Stimulated activated naive CD8-positive, alpha-beta T cell treated with anti-CD3 and anti-CD28 coated beads, Interleukin-15, Interleukin-2, amounts not matched to agents 100 ng/mL and 50 ng/mL, for 24 hours (primary cell): ENCODE measurements at regions not wholly inside any gene's neighbourhood (a gene's known extent, or its start where the extent isn't known, plus 50 kb on each side); places are given as distances from the start of the nearest gene placed in this dataset.

Source experiments
- H3K27ac Mint-ChIP-seq: one replicate; pipeline ENCODE4 v1.8.0; 2021; ENCODE audit warnings: mild to moderate bottlenecking, mixed read lengths
- H3K27me3 Mint-ChIP-seq: one replicate; pipeline ENCODE4 v1.8.0; 2021; ENCODE audit warnings: mixed read lengths
- H3K36me3 Mint-ChIP-seq: one replicate; pipeline ENCODE4 v1.8.0; 2021; ENCODE audit warnings: low read depth, mixed read lengths
- H3K4me1 Mint-ChIP-seq: one replicate; pipeline ENCODE4 v1.8.0; 2021; ENCODE audit warnings: low read depth, mixed read lengths
- H3K4me3 Mint-ChIP-seq: one replicate; pipeline ENCODE4 v1.8.0; 2021; ENCODE audit warnings: mild to moderate bottlenecking, mixed read lengths
- H3K9me3 Mint-ChIP-seq: one replicate; pipeline ENCODE4 v1.8.0; 2021; ENCODE audit warnings: mixed read lengths

DNA sequence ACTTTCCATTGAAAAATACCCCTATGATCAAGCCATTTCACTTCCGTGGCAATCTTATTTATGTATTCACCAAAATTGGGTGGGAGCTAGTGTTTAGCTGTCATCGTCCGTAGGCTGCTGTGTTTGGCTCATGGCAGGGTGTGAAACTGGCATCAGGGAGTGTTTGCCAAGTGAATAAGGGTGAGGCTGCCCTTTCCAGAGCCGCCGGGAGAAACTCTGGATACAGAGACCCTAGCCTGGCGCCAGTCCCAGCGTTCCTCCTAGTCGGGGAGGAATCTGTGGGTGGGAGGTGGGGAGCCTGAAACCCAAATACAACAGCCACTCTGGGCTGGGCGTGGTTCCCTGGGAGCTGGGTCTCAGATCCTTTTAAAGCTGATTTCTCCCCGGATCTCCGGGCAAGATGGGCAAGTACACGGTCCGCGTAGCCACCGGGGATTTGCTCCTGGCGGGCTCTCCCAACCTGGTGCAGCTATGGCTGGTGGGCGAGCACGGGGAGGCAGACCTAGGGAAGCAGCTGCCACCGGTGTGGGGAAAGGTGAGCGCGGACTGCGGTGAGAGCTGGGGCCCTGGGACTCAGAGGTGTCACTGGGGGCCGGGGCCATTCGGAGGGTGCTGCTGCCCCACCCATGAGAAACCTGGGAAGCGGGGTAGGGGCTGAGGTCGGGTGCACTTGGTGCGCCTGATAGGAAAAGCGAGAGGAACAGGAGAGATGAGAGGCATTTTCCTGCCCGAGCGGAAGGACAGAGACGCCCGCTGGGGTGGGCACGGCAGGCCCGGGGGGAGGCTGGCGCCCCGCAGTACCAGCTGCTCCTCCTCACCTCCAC lies 62.1 kb upstream of the TEKT1 start:
- H3K27ac Mint-ChIP-seq = no peak overlapping the region
- peaks cover 8% of the 10 kb centered on the region for H3K9me3 Mint-ChIP-seq
- H3K36me3 Mint-ChIP-seq = peaks cover 9% of the 10 kb centered on the region
- H3K27me3 Mint-ChIP-seq = peaks cover 36% of the 10 kb centered on the region
- no peaks in the 10 kb centered on the region for H3K4me1 Mint-ChIP-seq
- no peak overlapping the region for H3K4me3 Mint-ChIP-seq

DNA sequence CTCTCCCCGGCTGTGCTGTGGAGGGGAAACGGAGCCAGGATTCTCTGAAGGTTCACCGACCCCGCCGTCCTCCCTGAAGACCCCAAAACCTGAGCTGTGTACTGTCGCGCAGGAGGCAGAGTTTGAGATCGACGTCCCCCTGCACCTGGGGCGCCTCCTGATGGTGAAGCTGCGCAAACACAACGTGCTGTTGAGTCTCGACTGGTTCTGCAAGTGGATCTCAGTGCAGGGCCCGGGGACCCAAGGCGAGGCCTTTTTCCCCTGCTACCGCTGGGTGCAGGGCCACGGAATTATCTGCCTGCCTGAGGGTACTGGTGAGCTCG lies 62.6 kb upstream of the TEKT1 start:
- H3K4me3 Mint-ChIP-seq = no peak overlapping the region
- no peaks in the 10 kb centered on the region for H3K4me1 Mint-ChIP-seq
- peaks cover 5% of the 10 kb centered on the region for H3K9me3 Mint-ChIP-seq
- no peak overlapping the region for H3K27ac Mint-ChIP-seq
- peaks cover 6% of the 10 kb centered on the region for H3K36me3 Mint-ChIP-seq
- peaks cover 31% of the 10 kb centered on the region for H3K27me3 Mint-ChIP-seq

DNA sequence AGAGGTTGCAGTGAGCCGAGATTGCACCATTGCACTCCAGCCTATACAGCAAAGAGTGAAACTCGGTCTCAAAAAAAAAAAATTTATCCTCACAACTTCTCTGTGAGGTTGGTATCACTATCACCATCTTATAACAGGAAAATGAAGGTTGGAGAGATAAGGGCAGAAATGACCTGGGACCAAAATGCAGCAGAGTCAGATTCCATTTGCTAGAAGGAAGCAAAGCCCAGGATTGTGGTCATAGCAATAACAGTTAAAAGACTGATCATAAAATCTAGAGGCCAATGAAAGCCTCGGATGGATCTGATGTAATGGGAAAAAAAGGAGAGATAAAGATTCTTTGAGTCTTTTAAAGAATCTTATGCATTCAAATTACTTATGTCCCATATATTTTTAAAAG lies 69.6 kb upstream of the TEKT1 start:
- Mint-ChIP-seq H3K9me3 (no peaks in the 10 kb centered on the region), H3K27ac (no peak overlapping the region), H3K4me1 (no peaks in the 10 kb centered on the region), H3K36me3 (peaks cover 6% of the 10 kb centered on the region), H3K4me3 (no peak overlapping the region), H3K27me3 (peaks cover 11% of the 10 kb centered on the region)

DNA sequence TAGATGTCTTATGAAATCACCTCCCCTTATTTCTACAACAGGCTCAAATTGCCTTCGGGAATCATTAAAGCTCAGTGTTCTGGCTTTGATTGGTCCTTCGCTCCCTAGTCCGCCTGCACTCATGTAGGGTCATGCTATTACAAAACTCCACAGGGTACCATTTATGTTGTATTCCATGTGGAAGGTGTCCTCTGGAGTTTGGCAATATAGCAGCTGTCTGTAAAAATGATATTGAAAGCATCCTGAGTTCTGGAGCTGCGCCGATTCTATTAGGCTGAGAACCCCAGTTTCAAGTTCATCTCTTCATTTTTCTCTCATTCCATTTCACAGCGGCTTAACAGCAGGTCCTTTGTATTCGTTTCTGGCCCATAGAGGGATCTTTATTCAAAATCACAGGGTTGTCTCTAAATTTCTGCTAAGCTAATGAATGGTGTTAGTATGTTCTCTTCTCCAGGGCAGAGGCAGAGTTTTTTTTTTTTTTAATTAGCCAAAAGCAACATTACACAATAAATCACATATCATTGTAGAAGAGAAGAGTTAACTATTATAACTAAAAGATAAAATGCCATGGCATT lies 71.9 kb upstream of the TEKT1 start:
- Mint-ChIP-seq H3K27me3 (no peaks in the 10 kb centered on the region), H3K9me3 (no peaks in the 10 kb centered on the region), H3K4me1 (no peaks in the 10 kb centered on the region), H3K27ac (no peak overlapping the region), H3K4me3 (no peak overlapping the region), H3K36me3 (no peaks in the 10 kb centered on the region)

DNA sequence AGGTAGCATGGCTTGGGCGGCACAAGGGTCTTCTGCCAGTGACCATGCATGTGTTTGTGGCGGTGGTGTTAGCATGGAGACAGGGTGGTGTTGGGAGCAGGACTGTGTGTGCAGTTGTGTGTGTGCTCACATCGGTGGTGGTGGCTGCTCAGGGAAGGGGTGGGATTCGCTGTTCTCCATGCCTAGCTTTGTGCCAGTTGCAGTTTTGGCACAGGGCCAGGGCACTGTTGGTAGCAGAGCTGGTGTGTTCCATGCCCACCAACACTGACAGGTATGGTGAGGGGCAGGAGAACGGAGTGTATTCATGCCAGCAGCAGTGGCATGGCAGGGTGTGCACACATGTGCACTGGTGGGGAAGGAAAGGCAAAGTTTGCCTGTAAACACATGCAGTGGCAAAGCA lies 77.3 kb upstream of the TEKT1 start:
- H3K36me3 Mint-ChIP-seq = no peaks in the 10 kb centered on the region
- H3K27ac Mint-ChIP-seq = no peak overlapping the region
- peaks cover 9% of the 10 kb centered on the region for H3K4me1 Mint-ChIP-seq
- H3K9me3 Mint-ChIP-seq = no peaks in the 10 kb centered on the region
- no peak overlapping the region for H3K4me3 Mint-ChIP-seq
- no peaks in the 10 kb centered on the region for H3K27me3 Mint-ChIP-seq

DNA sequence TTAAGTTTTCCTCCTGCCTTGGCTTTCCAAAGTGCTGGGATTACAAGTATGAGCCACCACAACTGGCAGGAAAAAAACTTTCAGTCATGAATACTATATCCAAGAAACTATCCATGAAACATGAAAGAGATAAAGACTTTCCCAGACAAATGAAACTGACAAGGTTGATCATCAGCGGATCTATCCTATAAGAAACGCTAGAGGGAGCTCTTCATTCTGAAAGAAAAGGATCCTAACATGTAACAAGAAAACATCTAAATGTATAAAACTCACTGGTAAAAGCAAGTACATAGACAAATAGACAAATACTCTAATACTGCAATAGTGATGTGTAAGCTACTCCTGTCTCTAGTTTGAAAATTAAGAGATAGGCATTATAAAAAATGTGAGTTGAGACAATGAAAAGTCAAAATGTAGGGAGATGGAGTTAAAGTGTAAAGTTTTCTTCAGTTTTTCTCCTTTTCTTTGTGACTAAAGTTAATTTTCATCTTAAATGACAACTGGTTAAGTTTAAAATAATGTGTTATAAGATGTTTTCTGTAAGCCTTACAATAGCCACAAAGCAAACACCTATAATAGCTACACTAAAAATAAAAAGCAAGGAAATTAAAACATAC lies 79.6 kb upstream of the TEKT1 start:
- peaks cover 15% of the 10 kb centered on the region for H3K4me1 Mint-ChIP-seq
- no peaks in the 10 kb centered on the region for H3K27me3 Mint-ChIP-seq
- H3K27ac Mint-ChIP-seq = no peak overlapping the region
- H3K4me3 Mint-ChIP-seq = no peak overlapping the region
- no peaks in the 10 kb centered on the region for H3K36me3 Mint-ChIP-seq
- no peaks in the 10 kb centered on the region for H3K9me3 Mint-ChIP-seq

DNA sequence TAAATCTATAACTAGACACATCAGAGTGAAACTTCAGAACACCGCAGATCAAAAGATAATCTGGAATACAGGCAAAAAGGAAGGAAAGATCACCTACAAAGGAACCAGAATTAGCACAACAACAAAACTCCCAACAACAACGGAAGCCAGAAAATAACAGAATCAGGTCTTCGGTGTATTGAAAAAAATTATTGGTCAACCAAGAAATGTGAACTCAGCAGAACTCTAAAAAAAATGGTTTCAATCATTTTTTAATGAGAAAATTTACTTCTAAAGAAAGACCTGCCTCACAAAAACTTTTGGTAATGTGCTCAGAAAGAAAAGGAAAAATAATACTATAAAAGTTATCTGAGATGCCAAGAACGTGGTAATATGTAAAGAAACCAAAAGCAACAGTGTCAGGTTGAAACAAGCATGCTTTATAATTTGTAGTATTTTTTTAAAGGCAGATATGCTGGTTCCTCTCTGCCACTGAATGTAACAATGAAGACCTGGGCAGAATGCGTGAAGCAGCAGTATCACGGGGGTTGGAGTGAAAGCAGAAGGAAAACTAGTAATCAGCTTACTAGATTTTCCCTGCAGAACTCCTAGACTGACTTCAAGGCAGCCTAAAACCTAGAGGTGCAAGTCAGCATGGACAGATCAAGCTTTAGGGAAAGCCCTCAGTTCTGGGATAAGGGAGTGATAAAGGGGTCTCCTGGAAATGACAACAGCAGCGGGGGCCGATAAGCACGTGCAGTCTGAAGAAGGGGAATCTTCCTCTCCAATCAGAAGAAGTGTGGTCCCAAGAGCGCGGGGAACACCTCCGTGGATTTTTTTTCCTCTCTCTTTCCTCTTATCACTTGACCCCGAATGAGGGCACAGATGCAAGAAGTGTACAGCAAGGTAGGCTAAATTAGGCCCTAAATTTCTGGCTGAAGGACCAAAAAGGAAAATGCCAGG lies 80.9 kb upstream of the TEKT1 start:
- Mint-ChIP-seq H3K27me3 (no peaks in the 10 kb centered on the region), H3K4me1 (peaks cover 15% of the 10 kb centered on the region), H3K36me3 (no peaks in the 10 kb centered on the region), H3K4me3 (no peak overlapping the region), H3K27ac (no peak overlapping the region), H3K9me3 (no peaks in the 10 kb centered on the region)

DNA sequence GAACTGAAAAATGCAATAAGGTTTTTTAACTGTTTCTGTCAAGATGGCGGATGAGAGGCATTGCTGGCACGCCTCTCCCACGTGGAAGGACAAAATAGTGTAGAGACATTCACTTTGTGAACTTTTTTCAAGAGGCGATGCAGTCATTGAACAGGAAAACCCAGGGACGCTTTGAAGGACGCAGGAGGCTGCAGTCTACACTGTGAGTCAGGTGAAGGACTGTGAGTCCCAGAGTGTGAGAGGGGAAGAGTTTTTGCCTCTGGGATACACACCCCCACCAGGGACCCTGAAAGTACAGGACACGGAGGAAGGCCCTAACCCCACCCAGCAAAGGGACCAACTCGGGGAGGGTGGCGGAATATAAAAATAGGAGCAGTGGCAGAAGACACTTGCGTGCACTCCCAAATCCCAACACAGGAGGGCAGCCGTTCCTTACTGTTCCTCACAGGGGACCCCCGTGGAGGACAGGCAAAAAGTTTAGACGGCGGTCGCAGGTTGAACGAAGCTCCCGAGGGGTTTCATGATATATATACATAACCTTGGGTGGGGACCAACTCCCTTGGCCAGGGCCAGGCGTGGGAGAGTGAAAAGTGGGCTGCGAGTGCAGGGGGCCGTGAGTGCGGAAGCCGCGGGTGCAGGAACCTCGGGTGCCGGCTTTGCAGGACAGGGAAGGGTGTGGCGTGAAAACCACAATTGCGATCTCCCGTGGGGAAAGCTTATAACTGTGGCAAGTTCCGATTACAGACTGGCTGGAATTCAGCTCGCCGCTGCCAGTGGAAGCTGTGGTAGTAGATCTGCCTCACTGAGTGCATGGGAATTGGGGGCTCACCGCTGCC lies 82.0 kb upstream of the ALOX12 start:
- Mint-ChIP-seq H3K9me3 (no peaks in the 10 kb centered on the region), H3K27ac (no peak overlapping the region), H3K4me1 (peaks cover 15% of the 10 kb centered on the region), H3K27me3 (no peaks in the 10 kb centered on the region), H3K36me3 (no peaks in the 10 kb centered on the region), H3K4me3 (peak overlapping the region; percentile 82)

DNA sequence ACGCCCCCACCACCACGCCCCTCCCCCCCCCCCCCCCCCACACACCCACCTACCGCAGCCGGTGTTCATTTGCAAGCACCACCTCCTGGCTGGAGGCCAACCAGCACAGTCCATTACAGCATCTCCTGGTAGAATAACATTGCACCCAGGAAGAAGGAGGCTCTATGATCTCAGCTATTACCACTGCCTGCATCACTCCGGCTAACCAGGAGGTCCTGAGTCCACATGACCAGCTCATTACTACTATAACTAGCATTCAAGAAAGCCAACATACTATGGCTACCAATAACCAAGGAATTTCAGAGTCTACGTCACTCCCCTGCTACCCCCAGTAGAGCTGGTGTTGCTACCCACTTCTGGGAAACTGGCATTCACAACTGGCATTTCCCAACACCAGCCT lies 81.1 kb upstream of the ALOX12 start:
- Mint-ChIP-seq H3K4me3 (no peak overlapping the region), H3K4me1 (peaks cover 15% of the 10 kb centered on the region), H3K9me3 (no peaks in the 10 kb centered on the region), H3K27me3 (no peaks in the 10 kb centered on the region), H3K36me3 (no peaks in the 10 kb centered on the region), H3K27ac (no peak overlapping the region)

DNA sequence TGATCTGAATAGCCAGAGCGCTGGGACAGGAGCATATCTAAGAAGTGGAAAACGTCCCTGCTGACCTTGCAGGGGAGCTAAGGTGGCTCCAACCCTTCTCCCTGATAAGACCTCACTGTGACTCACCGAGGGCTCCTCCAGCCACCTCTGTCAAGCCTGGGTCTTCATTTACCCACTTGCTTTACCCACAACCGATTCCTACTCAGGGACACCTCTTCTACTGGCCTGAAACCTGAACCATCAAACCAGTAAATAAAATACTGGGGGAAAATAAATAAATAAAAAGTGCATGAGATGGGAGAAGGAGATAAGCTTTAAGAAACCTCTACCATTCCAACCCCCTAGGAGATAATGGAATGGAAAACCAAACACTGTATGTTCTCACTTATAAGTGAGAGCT lies 80.2 kb upstream of the ALOX12 start:
- H3K4me1 Mint-ChIP-seq = peaks cover 15% of the 10 kb centered on the region
- no peak overlapping the region for H3K4me3 Mint-ChIP-seq
- no peaks in the 10 kb centered on the region for H3K36me3 Mint-ChIP-seq
- no peaks in the 10 kb centered on the region for H3K27me3 Mint-ChIP-seq
- no peak overlapping the region for H3K27ac Mint-ChIP-seq
- H3K9me3 Mint-ChIP-seq = no peaks in the 10 kb centered on the region

DNA sequence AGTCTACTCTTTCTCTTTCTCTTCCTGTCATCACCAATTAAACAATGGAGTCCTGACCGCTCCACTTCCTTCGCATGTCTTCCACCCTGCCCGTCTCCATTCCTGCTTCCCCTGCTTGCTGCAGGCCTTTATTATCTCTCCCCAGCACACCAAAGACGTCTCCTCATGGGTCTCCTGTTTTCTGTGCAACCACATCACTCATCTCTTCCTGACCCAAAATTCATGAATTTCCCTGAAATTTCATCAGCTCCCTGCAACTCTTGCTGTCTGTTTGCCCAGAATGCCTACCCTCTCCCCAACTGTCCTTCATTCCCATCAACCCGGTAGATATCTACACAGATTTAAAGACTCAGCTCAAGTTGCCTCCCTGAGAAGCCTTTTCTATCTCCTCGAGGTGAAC lies 76.7 kb upstream of the ALOX12 start:
- Mint-ChIP-seq H3K27ac (no peak overlapping the region), H3K4me3 (no peak overlapping the region), H3K4me1 (peaks cover 14% of the 10 kb centered on the region), H3K27me3 (no peaks in the 10 kb centered on the region), H3K36me3 (no peaks in the 10 kb centered on the region), H3K9me3 (no peaks in the 10 kb centered on the region)

DNA sequence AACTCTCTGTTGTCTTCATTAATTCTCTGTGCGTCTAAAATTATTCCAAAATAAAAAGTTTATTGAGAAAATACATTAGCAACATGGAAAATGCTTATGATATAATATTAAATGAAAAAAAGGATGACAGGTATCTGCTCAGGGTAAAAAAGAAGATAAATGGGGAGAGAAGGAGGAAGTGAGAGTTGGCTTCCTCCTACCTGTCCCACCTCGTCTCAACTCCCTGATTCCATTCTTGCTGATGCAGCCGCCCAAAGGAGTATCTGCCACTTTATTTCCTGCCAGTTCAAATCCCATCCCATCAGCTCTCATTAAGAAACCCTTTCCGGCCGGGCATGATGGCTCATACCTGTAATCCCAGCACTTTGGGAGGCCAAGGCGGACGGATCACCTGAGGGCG lies 72.5 kb upstream of the ALOX12 start:
- Mint-ChIP-seq H3K4me3 (no peak overlapping the region), H3K27ac (no peak overlapping the region), H3K4me1 (peaks cover 22% of the 10 kb centered on the region), H3K9me3 (no peaks in the 10 kb centered on the region), H3K36me3 (peaks cover 7% of the 10 kb centered on the region), H3K27me3 (no peaks in the 10 kb centered on the region)

DNA sequence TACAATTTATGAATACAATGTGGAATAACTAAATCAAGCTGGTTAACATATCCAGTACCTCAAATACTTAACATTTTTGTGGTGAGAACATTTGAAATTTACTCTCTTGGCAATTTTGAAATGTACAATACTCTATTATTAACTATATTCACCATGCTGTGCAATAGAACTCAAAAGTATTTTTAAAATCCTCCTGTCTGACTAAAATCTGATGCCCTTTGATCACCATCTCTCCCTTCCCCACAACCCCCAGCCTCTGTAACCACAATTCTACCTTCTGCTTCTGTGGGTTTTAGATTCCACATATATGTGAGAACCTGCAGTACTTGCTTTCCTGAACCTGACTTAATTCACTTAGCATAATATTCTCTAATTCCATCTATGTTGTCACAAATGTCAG lies 71.6 kb upstream of the ALOX12 start:
- peak overlapping the region; percentile 69 for H3K27ac Mint-ChIP-seq
- no peaks in the 10 kb centered on the region for H3K27me3 Mint-ChIP-seq
- H3K36me3 Mint-ChIP-seq = peaks cover 7% of the 10 kb centered on the region
- no peaks in the 10 kb centered on the region for H3K9me3 Mint-ChIP-seq
- peaks cover 22% of the 10 kb centered on the region for H3K4me1 Mint-ChIP-seq
- no peak overlapping the region for H3K4me3 Mint-ChIP-seq

DNA sequence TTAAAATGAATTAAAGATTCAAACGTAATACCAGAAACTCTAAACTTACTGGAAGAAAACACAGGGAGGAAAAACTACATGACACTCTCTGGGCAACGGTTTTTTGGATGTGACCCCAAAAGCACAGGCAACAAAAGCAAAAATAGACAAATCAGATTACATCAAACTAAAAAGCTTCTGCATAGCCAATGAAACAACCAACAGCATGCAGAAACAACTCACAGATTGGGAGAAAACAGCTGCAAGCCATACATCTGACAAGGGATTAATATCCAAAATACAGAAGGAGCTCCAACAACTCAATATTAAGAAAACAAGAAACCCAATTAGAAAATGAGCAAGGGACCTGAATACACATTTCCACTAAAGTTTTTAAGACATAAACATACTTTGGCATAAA lies 69.2 kb upstream of the ALOX12 start:
- H3K4me3 Mint-ChIP-seq = no peak overlapping the region
- H3K27me3 Mint-ChIP-seq = no peaks in the 10 kb centered on the region
- H3K4me1 Mint-ChIP-seq = peaks cover 22% of the 10 kb centered on the region
- peaks cover 7% of the 10 kb centered on the region for H3K36me3 Mint-ChIP-seq
- H3K27ac Mint-ChIP-seq = no peak overlapping the region
- H3K9me3 Mint-ChIP-seq = no peaks in the 10 kb centered on the region
